GM13977 (cell line): ENCODE measurements at regions not wholly inside any gene's neighbourhood (a gene's known extent, or its start where the extent isn't known, plus 50 kb on each side); places are given as distances from the start of the nearest gene placed in this dataset.

Experiments used
- DNase-seq: peaks from one replicate; pipeline ENCODE4 v3.0.0; 2012; ENCODE audit warnings: low spot score
- in situ Hi-C: fragments of 300-500 bp; cut with MboI; formaldehyde crosslinking; loops from one replicate; pipeline ENCODE4 v1.12.0; 2022; ENCODE audit warnings: low sequenced_read_pairs, low pct_unique_long_range_greater_than_20kb, mixed read lengths, inconsistent platforms; ENCODE audit not compliant: unreplicated experiment
- TF ChIP-seq, protein P1 (sequence below): IDR thresholded peaks from 2 replicates; pipeline ENCODE4 v1.5.1; 2012; ENCODE audit warnings: mild to moderate bottlenecking, control low read depth; ENCODE audit not compliant: insufficient read depth; ENCODE audit errors: extremely low read depth, missing control alignments

DNA sequence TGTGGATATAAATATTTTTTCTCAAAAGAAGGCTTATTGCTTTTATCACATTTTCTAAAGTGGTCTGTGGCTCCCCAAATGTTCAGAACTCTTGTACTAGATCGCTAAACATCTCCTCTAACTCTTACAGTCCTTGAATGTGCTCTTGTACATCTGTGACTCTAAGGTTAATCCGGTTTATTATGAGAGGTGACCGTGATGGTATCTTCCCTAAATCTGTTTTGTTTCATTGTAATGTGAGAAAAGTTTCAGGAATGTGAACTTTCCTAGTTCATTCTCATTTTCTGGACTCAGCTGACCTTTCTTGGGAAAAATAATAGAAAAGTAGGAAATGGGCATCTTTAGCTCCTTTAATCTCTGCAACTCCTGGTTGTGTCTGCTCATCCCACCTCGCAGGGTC lies 94.5 kb upstream of the CD180 start:
- no peak for DNase-seq

DNA sequence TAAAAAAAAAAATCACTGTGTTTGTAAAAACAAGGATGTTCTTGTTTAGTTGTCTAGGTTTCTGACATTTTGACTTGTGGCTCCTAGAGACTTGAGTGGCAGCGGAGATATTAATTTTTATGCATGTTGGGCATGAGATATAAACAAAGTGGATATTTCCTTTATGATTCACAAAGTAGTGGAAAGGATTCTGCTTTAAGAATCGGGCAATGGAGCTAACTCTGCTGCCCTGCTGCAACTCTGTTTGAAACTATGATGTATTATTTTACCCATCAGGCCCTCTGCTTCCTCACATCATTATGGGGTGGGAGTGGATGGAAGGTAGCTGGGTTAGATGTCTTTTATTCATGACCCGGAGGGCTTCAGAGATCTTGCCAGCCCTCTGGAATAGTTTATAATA lies 94.1 kb upstream of the CD180 start:
- in situ Hi-C loops = no loop called here
- DNase-seq = no peak
- TF ChIP-seq, protein P1, sequence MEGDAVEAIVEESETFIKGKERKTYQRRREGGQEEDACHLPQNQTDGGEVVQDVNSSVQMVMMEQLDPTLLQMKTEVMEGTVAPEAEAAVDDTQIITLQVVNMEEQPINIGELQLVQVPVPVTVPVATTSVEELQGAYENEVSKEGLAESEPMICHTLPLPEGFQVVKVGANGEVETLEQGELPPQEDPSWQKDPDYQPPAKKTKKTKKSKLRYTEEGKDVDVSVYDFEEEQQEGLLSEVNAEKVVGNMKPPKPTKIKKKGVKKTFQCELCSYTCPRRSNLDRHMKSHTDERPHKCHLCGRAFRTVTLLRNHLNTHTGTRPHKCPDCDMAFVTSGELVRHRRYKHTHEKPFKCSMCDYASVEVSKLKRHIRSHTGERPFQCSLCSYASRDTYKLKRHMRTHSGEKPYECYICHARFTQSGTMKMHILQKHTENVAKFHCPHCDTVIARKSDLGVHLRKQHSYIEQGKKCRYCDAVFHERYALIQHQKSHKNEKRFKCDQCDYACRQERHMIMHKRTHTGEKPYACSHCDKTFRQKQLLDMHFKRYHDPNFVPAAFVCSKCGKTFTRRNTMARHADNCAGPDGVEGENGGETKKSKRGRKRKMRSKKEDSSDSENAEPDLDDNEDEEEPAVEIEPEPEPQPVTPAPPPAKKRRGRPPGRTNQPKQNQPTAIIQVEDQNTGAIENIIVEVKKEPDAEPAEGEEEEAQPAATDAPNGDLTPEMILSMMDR = no peak

More for the DNA sequence above, 94.5 kb upstream of the CD180 start:
- in situ Hi-C loops = no loop called here
- TF ChIP-seq, protein P1 = no peak

DNA sequence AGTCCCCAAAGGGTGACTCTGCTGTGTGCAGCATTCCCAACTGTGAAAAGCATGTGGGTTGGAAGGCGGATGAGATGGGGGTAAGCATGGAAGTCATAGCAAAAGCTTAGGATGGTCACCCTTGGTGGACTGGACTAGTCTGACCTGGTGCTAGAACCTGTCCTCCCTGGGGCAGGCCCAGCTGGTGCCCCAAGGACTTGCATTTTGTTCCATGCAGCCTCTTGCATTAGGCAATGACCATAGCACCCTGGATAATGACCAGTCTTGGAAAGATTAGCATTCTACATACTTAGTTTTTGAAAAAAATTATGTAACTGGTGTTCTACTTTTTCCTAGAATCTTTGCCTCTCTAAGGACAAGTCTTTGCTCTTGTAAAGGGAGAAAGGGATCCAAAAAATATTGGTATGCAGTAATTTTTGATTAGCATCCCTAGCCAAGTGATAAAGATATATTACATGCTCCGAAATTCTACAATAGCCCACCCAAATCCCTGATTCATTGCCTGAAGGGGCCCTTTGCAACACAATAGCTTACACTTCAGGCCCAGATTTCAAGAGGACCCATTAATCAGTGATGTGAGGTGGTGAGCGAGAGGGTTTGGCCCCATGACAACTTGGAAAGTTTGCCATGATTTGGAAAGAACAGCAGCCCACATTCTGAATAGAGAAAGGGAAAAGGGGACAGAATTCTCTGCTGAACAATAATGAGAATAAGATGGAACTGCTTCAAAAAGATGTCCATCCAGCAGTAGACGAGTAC lies 93.3 kb upstream of the CD180 start:
- TF ChIP-seq, protein P1 = no peak
- no peak for DNase-seq
- in situ Hi-C loops = no loop called here

GRCh38 chr5:67287510-67288268 lies 91.1 kb upstream of the CD180 start:
- TF ChIP-seq, protein P1 = no peak
- DNase-seq = no peak
- in situ Hi-C loops = no loop called here

DNA sequence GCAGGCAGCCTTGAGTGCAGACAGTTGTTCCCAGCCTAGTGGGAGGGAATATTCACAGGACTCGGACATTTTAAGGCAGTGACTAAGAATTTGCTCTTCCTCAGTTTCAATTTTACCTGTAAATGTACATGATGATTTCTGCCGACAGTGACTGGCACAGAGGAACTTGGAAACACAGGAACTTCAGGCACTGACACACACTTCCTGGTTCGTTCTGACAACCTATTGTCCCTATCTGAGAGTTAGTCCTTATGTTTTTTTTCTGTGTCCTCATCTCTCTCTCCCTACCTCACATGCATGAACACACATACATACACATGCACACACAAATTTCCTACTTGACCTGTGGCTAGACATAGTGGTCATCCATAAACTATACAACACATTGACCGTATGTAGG lies 89.4 kb upstream of the CD180 start:
- TF ChIP-seq, protein P1 = no peak
- in situ Hi-C loops = no loop called here
- DNase-seq = no peak

- in situ Hi-C loops = no loop called here
- DNase-seq = no peak
- TF ChIP-seq, protein P1 = no peak
Measured at GRCh38 chr5:67283988-67284487, 87.4 kb upstream of the CD180 start.
